WTC11 (cell line): ENCODE measurements at regions not wholly inside any gene's neighbourhood (a gene's known extent, or its start where the extent isn't known, plus 50 kb on each side); places are given as distances from the start of the nearest gene placed in this dataset.

Experiments
- ATAC-seq: fragments of 200-7000 bp; cut with Tn5 transposase; 2 replicates; pipeline ENCODE4 v1.10.0; 2021; ENCODE audit warnings: mild to moderate bottlenecking, moderate library complexity
- CTCF ChIA-PET: fragments of 300-600 bp; sonication (Branson Sonifier 250); formaldehyde crosslinking; loops from one replicate; lab custom pipeline; 2021; ENCODE audit warnings: antibody characterized with exemption; lab: Charles Lee
- POLR2A ChIA-PET: fragments of 350-600 bp; sonication (Branson Sonifier 250); formaldehyde crosslinking; loops from one replicate; lab custom pipeline; 2021; ENCODE audit warnings: antibody characterized with exemption; lab: Charles Lee
- DNase-seq: peaks from one replicate; pipeline ENCODE4 v3.0.0; 2021; ENCODE audit warnings: low spot score
- H3K27ac Mint-ChIP-seq: 2 replicates; pipeline ENCODE4 v1.8.0; 2021; ENCODE audit warnings: mixed read lengths
- H3K27me3 Mint-ChIP-seq: 2 replicates; pipeline ENCODE4 v1.8.0; 2021; ENCODE audit warnings: low read depth, mild to moderate bottlenecking, moderate library complexity, mixed read lengths
- H3K36me3 Mint-ChIP-seq: 2 replicates; pipeline ENCODE4 v1.8.0; 2021; ENCODE audit warnings: mixed read lengths
- H3K4me1 Mint-ChIP-seq: 2 replicates; pipeline ENCODE4 v1.8.0; 2022; ENCODE audit warnings: mixed read lengths
- H3K4me3 Mint-ChIP-seq: 2 replicates; pipeline ENCODE4 v1.8.0; 2021; ENCODE audit warnings: mild to moderate bottlenecking, moderate library complexity, mixed read lengths
- H3K9me3 Mint-ChIP-seq: 2 replicates; pipeline ENCODE4 v1.8.0; 2021; ENCODE audit warnings: mixed read lengths
- FOXP1 ChIP-seq: sonication (generic); formaldehyde crosslinking; IDR thresholded peaks from 2 replicates; pipeline ENCODE4 v1.8.0; 2022; ENCODE audit warnings: missing genetic modification reagents, mild to moderate bottlenecking, moderate library complexity, borderline replicate concordance
- GRHL2 ChIP-seq: fragments of 250-450 bp; sonication (Bioruptor Pico); IDR thresholded peaks from 2 replicates; pipeline ENCODE4 v1.8.0; 2022; ENCODE audit warnings: mild to moderate bottlenecking, moderate library complexity; ENCODE audit not compliant: insufficient replicate concordance, severe bottlenecking
- JUN ChIP-seq: sonication (generic); formaldehyde crosslinking; IDR thresholded peaks from 2 replicates; pipeline ENCODE4 v1.8.0; 2023; ENCODE audit warnings: mild to moderate bottlenecking, missing genetic modification reagents
- MLX ChIP-seq: sonication (generic); formaldehyde crosslinking; IDR thresholded peaks from 2 replicates; pipeline ENCODE4 v1.8.1; 2023; ENCODE audit warnings: mild to moderate bottlenecking, missing genetic modification reagents, moderate library complexity
- NR3C1 ChIP-seq: sonication (generic); formaldehyde crosslinking; conservative IDR thresholded peaks from 2 replicates; pipeline ENCODE4 v1.8.1; 2023; ENCODE audit warnings: low read depth, mild to moderate bottlenecking, missing genetic modification reagents
- OVOL2 ChIP-seq: fragments of 250-450 bp; sonication (Bioruptor Pico); IDR thresholded peaks from 2 replicates; pipeline ENCODE4 v1.9.0; 2021; ENCODE audit warnings: mild to moderate bottlenecking, borderline replicate concordance
- PRDM15 ChIP-seq: sonication (generic); formaldehyde crosslinking; IDR thresholded peaks from 2 replicates; pipeline ENCODE4 v1.8.0; 2022; ENCODE audit warnings: missing genetic modification reagents
- SMAD3 ChIP-seq: sonication (generic); formaldehyde crosslinking; IDR thresholded peaks from 2 replicates; pipeline ENCODE4 v1.8.0; 2022; ENCODE audit warnings: missing genetic modification reagents, mild to moderate bottlenecking, borderline replicate concordance
- TEAD4 ChIP-seq: sonication (generic); formaldehyde crosslinking; IDR thresholded peaks from 2 replicates; pipeline ENCODE4 v1.8.0; 2022; ENCODE audit warnings: mild to moderate bottlenecking, missing genetic modification reagents
- ZBTB43 ChIP-seq: sonication (generic); formaldehyde crosslinking; IDR thresholded peaks from 2 replicates; pipeline ENCODE4 v1.8.1; 2023; ENCODE audit warnings: mild to moderate bottlenecking, missing genetic modification reagents
- ZNF121 ChIP-seq: sonication (generic); formaldehyde crosslinking; IDR thresholded peaks from 2 replicates; pipeline ENCODE4 v1.8.0; 2023; ENCODE audit warnings: missing genetic modification reagents
- ZNF512 ChIP-seq: sonication (generic); formaldehyde crosslinking; IDR thresholded peaks from 2 replicates; pipeline ENCODE4 v1.8.1; 2022; ENCODE audit warnings: missing genetic modification reagents, borderline replicate concordance
- TF ChIP-seq, protein P1 (sequence below): sonication (generic); formaldehyde crosslinking; IDR thresholded peaks from 2 replicates; pipeline ENCODE4 v1.8.1; 2023; ENCODE audit warnings: mild to moderate bottlenecking, missing genetic modification reagents, moderate library complexity
- TF ChIP-seq, protein P2 (sequence below): fragments of 250-450 bp; sonication (Bioruptor Pico); IDR thresholded peaks from 2 replicates; pipeline ENCODE4 v2.1.2; 2022; ENCODE audit warnings: mild to moderate bottlenecking, moderate library complexity

- POLR2A ChIA-PET = no interaction called here
- H3K4me3 Mint-ChIP-seq = no peak overlapping the region
- ATAC-seq = no peak
- H3K9me3 Mint-ChIP-seq = no peaks in the 10 kb centered on the region
- no peaks in the 10 kb centered on the region for H3K27me3 Mint-ChIP-seq
- TF ChIP-seq NR3C1 (no peak), ZNF121 (no peak), FOXP1 (no peak)
- no peak for DNase-seq
- H3K36me3 Mint-ChIP-seq = no peaks in the 10 kb centered on the region
- CTCF ChIA-PET = no interaction called here
- peak overlapping the region; percentile 63 for H3K27ac Mint-ChIP-seq
- peaks cover 42% of the 10 kb centered on the region for H3K4me1 Mint-ChIP-seq
Observed at GRCh38 chr2:138236142-138236541, 265.4 kb upstream of the SPOPL start.

DNA sequence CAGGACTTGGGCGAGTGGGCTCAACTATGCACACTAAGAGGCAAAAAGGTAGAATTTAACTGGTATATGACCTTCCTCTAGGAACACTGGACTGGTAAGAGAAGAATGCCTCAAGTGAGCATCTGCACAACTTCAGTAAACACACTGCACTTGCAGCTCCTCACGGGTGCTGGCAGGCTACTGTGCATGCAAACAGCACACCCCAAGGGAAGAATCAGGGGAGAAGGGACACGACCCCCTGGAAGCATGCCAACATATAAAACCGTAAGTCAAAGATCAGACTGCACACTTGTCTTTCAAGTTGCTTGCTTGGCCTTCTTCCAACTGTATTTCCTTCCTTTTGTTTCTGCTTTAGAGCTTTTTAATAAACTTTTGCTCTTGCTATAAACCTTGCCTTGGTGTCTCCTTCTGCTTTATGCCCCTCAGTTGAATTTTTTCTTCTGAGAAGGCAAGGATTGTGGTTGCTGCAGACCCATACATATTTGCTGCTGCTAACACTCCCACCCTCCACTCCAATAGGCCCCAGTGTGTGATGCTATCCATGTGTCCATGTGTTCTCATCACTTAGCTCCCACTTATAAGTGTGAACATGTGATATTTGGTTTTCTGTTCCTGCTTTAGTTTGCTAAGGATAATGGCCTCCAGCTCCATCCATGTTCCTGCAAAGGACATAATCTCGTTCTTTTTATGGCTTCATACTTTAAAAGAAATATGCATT, 263.7 kb upstream of the SPOPL start:
- H3K36me3 Mint-ChIP-seq = no peaks in the 10 kb centered on the region
- POLR2A ChIA-PET = interaction anchor here (0.6 kb wide), 1 partner anchor 18 kb away, joined by 3 read pairs; no protein-coding TSS in a partner anchor
- no peak overlapping the region for H3K27ac Mint-ChIP-seq
- no peak for TF ChIP-seq ZNF512 (CRISPR knock-in tag)
- TF ChIP-seq TEAD4 (CRISPR knock-in tag) = no peak
- TF ChIP-seq MLX (CRISPR knock-in tag) = no peak
- TF ChIP-seq, protein P1, sequence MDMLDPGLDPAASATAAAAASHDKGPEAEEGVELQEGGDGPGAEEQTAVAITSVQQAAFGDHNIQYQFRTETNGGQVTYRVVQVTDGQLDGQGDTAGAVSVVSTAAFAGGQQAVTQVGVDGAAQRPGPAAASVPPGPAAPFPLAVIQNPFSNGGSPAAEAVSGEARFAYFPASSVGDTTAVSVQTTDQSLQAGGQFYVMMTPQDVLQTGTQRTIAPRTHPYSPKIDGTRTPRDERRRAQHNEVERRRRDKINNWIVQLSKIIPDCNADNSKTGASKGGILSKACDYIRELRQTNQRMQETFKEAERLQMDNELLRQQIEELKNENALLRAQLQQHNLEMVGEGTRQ = no peak
- no peak for TF ChIP-seq JUN (CRISPR knock-in tag)
- H3K27me3 Mint-ChIP-seq = no peaks in the 10 kb centered on the region
- H3K4me1 Mint-ChIP-seq = peaks cover 34% of the 10 kb centered on the region
- H3K4me3 Mint-ChIP-seq = no peak overlapping the region
- CTCF ChIA-PET = no interaction called here
- DNase-seq = no peak
- no peak for ATAC-seq
- no peaks in the 10 kb centered on the region for H3K9me3 Mint-ChIP-seq

- Mint-ChIP-seq H3K9me3 (no peaks in the 10 kb centered on the region; the same call in 1 of the 2 replicates), H3K4me3 (no peak overlapping the region), H3K27ac (no peak overlapping the region), H3K27me3 (no peaks in the 10 kb centered on the region), H3K4me1 (peaks cover 27% of the 10 kb centered on the region), H3K36me3 (no peaks in the 10 kb centered on the region)
- TF ChIP-seq ZNF121 (no peak), GRHL2 (CRISPR knock-in tag) (no peak), ZNF512 (CRISPR knock-in tag) (no peak), OVOL2 (CRISPR knock-in tag) (no peak), SMAD3 (CRISPR knock-in tag) (no peak)
- ATAC-seq = no peak
- ChIA-PET POLR2A (no interaction called here), CTCF (no interaction called here)
- DNase-seq = no peak
Observed at GRCh38 chr2:138238908-138239307, 262.7 kb upstream of the SPOPL start.

DNA sequence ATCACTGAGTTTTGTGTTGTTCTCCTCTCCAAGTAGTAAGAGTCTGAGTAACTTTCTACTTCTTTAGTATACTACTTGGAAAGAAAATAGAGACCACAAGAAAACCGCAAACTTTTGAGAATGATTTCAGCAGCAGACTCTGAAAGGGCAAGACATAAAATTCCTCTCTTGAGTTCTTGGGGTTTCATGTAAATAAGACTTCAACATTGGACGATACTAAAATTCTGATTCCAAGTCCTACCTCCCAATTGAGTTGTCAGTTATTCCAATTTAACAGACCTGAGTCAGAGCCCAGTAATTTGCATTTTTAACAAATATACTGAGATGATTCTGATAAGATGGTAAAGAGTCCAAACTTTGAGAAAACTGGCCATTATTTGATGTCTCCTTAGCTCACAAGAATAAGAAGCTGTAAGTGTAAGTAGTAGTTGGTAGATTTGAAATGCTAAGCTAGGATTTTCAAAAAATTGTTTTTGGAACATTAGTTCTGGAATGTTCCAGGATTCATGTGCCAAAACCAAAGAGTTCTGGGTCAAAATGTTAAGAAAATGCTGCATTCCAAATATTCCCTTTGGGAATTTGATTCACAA, 261.6 kb upstream of the SPOPL start:
- Mint-ChIP-seq H3K36me3 (no peaks in the 10 kb centered on the region), H3K9me3 (no peaks in the 10 kb centered on the region; the same call in 1 of the 2 replicates), H3K4me1 (peaks cover 16% of the 10 kb centered on the region), H3K27ac (no peak overlapping the region), H3K4me3 (no peak overlapping the region), H3K27me3 (no peaks in the 10 kb centered on the region)
- ChIA-PET POLR2A (no interaction called here), CTCF (no interaction called here)
- ATAC-seq = no peak
- DNase-seq = no peak
- no peak for TF ChIP-seq GRHL2 (CRISPR knock-in tag)
- TF ChIP-seq, protein P2, sequence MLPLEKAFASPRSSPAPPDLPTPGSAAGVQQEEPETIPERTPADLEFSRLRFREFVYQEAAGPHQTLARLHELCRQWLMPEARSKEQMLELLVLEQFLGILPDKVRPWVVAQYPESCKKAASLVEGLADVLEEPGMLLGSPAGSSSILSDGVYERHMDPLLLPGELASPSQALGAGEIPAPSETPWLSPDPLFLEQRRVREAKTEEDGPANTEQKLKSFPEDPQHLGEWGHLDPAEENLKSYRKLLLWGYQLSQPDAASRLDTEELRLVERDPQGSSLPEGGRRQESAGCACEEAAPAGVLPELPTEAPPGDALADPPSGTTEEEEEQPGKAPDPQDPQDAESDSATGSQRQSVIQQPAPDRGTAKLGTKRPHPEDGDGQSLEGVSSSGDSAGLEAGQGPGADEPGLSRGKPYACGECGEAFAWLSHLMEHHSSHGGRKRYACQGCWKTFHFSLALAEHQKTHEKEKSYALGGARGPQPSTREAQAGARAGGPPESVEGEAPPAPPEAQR (CRISPR knock-in tag) = no peak
- no peak for TF ChIP-seq ZBTB43
- TF ChIP-seq PRDM15 (CRISPR knock-in tag) = no peak
